BE2C (cell line): ENCODE measurements at regions not wholly inside any gene's neighbourhood (a gene's known extent, or its start where the extent isn't known, plus 50 kb on each side); places are given as distances from the start of the nearest gene placed in this dataset.

Experiments used
- DNase-seq: peaks from one replicate; pipeline ENCODE4 v3.0.0-alpha.2; 2020
- H3K27me3 ChIP-seq: fragments of 250-450 bp; sonication (Bioruptor Pico); 2 replicates; pipeline ENCODE4 v1.5.1; 2020; ENCODE audit warnings: mild to moderate bottlenecking
- H3K36me3 ChIP-seq: fragments of 250-450 bp; sonication (Bioruptor Pico); 2 replicates; pipeline ENCODE4 v1.5.1; 2020; ENCODE audit warnings: mild to moderate bottlenecking
- H3K4me1 ChIP-seq: fragments of 250-450 bp; sonication (Bioruptor Pico); 2 replicates; pipeline ENCODE4 v1.5.1; 2020
- H3K4me3 ChIP-seq: 2 replicates; pipeline ENCODE4 v1.5.1; 2011; ENCODE audit warnings: low read depth, low read length
- H3K9me3 ChIP-seq: fragments of 250-450 bp; sonication (Bioruptor Pico); 2 replicates; pipeline ENCODE4 v1.5.1; 2020
- CTCF ChIP-seq: IDR thresholded peaks from 2 replicates; pipeline ENCODE4 v1.5.1; 2012; ENCODE audit warnings: mild to moderate bottlenecking, low read depth, low read length

GRCh38 chr12:60421741-60422140 lies 825.9 kb downstream of the SLC16A7 start:
- H3K36me3 ChIP-seq: no peaks in the 10 kb centered on the region
- no peak for TF ChIP-seq CTCF
- H3K9me3 ChIP-seq: no peaks in the 10 kb centered on the region
- no peak for DNase-seq
- no peak overlapping the region for H3K4me3 ChIP-seq
- H3K4me1 ChIP-seq: no peaks in the 10 kb centered on the region
- no peaks in the 10 kb centered on the region for H3K27me3 ChIP-seq

GRCh38 chr12:60437297-60437696 lies 841.5 kb downstream of the SLC16A7 start:
- H3K4me1 ChIP-seq: no peaks in the 10 kb centered on the region
- no peak overlapping the region for H3K4me3 ChIP-seq
- TF ChIP-seq CTCF: no peak
- H3K9me3 ChIP-seq: no peaks in the 10 kb centered on the region
- H3K27me3 ChIP-seq: no peaks in the 10 kb centered on the region
- no peaks in the 10 kb centered on the region for H3K36me3 ChIP-seq
- DNase-seq: no peak

GRCh38 chr12:60441577-60441976 lies 845.7 kb downstream of the SLC16A7 start:
- Histone ChIP-seq H3K4me3 (no peak overlapping the region), H3K36me3 (no peaks in the 10 kb centered on the region), H3K4me1 (no peaks in the 10 kb centered on the region), H3K9me3 (no peaks in the 10 kb centered on the region), H3K27me3 (no peaks in the 10 kb centered on the region)
- no peak for TF ChIP-seq CTCF
- DNase-seq: no peak

- no peaks in the 10 kb centered on the region for H3K4me1 ChIP-seq
- no peaks in the 10 kb centered on the region for H3K27me3 ChIP-seq
- no peaks in the 10 kb centered on the region; the same call in 1 of the 2 replicates for H3K9me3 ChIP-seq
- TF ChIP-seq CTCF: no peak
- H3K4me3 ChIP-seq: no peak overlapping the region
- no peaks in the 10 kb centered on the region for H3K36me3 ChIP-seq
- DNase-seq: no peak
Measured at GRCh38 chr12:60451457-60451856, 855.6 kb downstream of the SLC16A7 start.

- Histone ChIP-seq H3K27me3 (no peaks in the 10 kb centered on the region), H3K36me3 (no peaks in the 10 kb centered on the region), H3K4me3 (no peak overlapping the region), H3K9me3 (no peaks in the 10 kb centered on the region), H3K4me1 (no peaks in the 10 kb centered on the region)
- no peak for TF ChIP-seq CTCF
- DNase-seq: no peak
Measured at GRCh38 chr12:60465060-60465459, 869.2 kb downstream of the SLC16A7 start.

DNA sequence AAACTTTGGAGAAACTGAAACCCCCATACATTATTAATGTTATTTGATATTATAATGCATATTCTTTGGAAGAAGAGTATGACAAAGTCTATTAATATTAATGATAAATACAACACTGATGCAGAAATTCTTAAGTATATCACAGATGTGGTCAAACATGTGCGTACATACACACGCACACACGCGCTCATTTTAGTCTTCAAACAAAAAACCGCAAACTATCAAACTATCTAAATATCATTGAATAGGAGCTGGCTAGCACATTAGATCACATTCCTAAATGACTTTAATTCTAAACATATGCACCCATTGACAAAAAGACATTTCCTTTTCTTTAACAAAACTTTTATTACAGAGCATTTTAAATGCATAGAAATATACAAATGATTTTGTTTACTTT lies 872.7 kb downstream of the SLC16A7 start:
- TF ChIP-seq CTCF: no peak
- H3K36me3 ChIP-seq: no peaks in the 10 kb centered on the region
- H3K4me1 ChIP-seq: no peaks in the 10 kb centered on the region
- DNase-seq: no peak
- no peak overlapping the region for H3K4me3 ChIP-seq
- no peaks in the 10 kb centered on the region for H3K9me3 ChIP-seq
- H3K27me3 ChIP-seq: no peaks in the 10 kb centered on the region
